ENCODE measurements at regions not wholly inside any gene's neighbourhood (a gene's known extent, or its start where the extent isn't known, plus 50 kb on each side); places are given as distances from the start of the nearest gene placed in this dataset.

DNA sequence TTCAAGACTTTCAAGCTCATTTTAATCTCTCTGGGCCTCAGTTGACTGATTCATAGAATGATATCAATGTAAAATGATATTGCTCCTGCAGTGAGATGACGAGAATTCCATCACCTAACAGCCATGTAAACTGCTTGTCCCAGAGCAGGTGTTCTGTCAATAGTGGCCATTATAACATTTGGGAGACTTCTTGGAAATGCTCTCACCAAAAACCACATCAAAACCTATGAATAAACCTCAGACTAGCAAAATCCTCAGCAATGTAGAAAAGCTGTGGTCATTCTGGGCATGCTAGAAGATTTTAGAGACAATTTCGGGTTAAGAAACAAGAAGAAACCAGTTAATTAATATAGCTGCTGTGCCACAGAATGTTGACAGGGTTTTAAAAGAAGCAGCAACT, 225.4 kb downstream of the FRK start:
- H3K14ac ChIP-seq (ENCODE audit: insufficient read length) = no peak overlapping the region
- no peak overlapping the region for H4K8ac ChIP-seq (ENCODE audit: extremely low read depth, insufficient read depth, low read length)
- no peaks in the 10 kb centered on the region for H3K79me1 ChIP-seq (ENCODE audit: low read depth, low read length)
- H3K79me2 ChIP-seq (ENCODE audit: control insufficient read depth in 1 of 2, insufficient read depth in 2 of 2, low read length in 2 of 2) = no peaks in the 10 kb centered on the region
- no peak overlapping the region for H2BK120ac ChIP-seq (replicated peaks; ENCODE audit: low read depth, low read length)
- no peak overlapping the region for H2BK20ac ChIP-seq (ENCODE audit: low read length)
- H3K4me2 ChIP-seq (ENCODE audit: insufficient read depth in 1 of 2, low read depth in 2 of 2, low read length in 2 of 2) = no peak overlapping the region
- no peak overlapping the region for H3K23ac ChIP-seq (ENCODE audit: insufficient read length)
- H3K27ac ChIP-seq (ENCODE audit: low read depth, low read length) = no peak overlapping the region
- H3K4me3 ChIP-seq (ENCODE audit: extremely low read depth in 1 of 4, insufficient read depth in 2 of 4, low read depth in 3 of 4, low read length in 4 of 4) = no peak overlapping the region
- ChIA-PET POLR2A (ENCODE audit: partially characterized antibody) (interaction anchor here (0.6 kb wide), 1 partner anchor 188 kb away, joined by 4 read pairs; no protein-coding TSS in a partner anchor), CTCF (ENCODE audit: partially characterized antibody) (interaction anchor here (0.8 to 1.2 kb wide), 2 partner anchors 34 to 99 kb away, joined by 3 read pairs; no protein-coding TSS in a partner anchor)
- no peak overlapping the region for H4K5ac ChIP-seq (ENCODE audit: insufficient read length, low read depth, low read length)
- no peak for DNase-seq (ENCODE audit: low read depth in 1 of 2, low spot score in 2 of 2)
- H4K91ac ChIP-seq (replicated peaks; ENCODE audit: insufficient read length, low read length) = no peak overlapping the region
- TF ChIP-seq RBBP5 (IDR thresholded peaks at IDR 0.05; ENCODE audit: borderline replicate concordance, low read depth, low read length) = no peak
- TF ChIP-seq, protein P1, sequence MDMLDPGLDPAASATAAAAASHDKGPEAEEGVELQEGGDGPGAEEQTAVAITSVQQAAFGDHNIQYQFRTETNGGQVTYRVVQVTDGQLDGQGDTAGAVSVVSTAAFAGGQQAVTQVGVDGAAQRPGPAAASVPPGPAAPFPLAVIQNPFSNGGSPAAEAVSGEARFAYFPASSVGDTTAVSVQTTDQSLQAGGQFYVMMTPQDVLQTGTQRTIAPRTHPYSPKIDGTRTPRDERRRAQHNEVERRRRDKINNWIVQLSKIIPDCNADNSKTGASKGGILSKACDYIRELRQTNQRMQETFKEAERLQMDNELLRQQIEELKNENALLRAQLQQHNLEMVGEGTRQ (IDR thresholded peaks at IDR 0.05; ENCODE audit: low read length) = no peak
- no peak for TF ChIP-seq BRCA1 (IDR thresholded peaks at IDR 0.05; ENCODE audit: low read depth, low read length)
- no peak for TF ChIP-seq KDM4A (IDR thresholded peaks at IDR 0.05; ENCODE audit: low read depth, low read length, severe bottlenecking)
- no peak for TF ChIP-seq TEAD4 (IDR thresholded peaks at IDR 0.05; ENCODE audit: low read depth, low read length)
- no peak for TF ChIP-seq PHF8 (conservative IDR thresholded peaks at IDR 0.05; ENCODE audit: low read depth, low read length)
- TF ChIP-seq KDM1A (IDR thresholded peaks at IDR 0.05; ENCODE audit: borderline replicate concordance, low read length) = no peak
- TF ChIP-seq CBX8 (IDR thresholded peaks at IDR 0.05; ENCODE audit: borderline replicate concordance, low read depth, low read length) = no peak
- no peak overlapping the region for H3K9ac ChIP-seq (replicated peaks in 1 of 4; ENCODE audit: extremely low read depth in 1 of 4, low read depth in 3 of 4, low read length in 3 of 4)
- no peak overlapping the region for H2AK5ac ChIP-seq (ENCODE audit: low read depth, low read length)
- H2BK15ac ChIP-seq (ENCODE audit: low read length) = no peak overlapping the region
- no peak overlapping the region for H2BK5ac ChIP-seq (ENCODE audit: low read depth, low read length)
- H3K27me3 ChIP-seq (replicated peaks in 1 of 4; ENCODE audit: control insufficient read depth in 3 of 4, extremely low read depth in 1 of 4, insufficient read depth in 3 of 4, low read length in 3 of 4) = no peaks in the 10 kb centered on the region
- H2AFZ ChIP-seq (ENCODE audit: low read length) = no peak overlapping the region
- no peak for FAIRE-seq
- H3K4ac ChIP-seq (replicated peaks; ENCODE audit: insufficient read length, low read depth, low read length) = no peak overlapping the region
- no peaks in the 10 kb centered on the region for H3K23me2 ChIP-seq (ENCODE audit: low read depth, low read length)
- H3K18ac ChIP-seq (ENCODE audit: extremely low read depth, low read length) = no peak overlapping the region
- H3K4me1 ChIP-seq (replicated peaks in 1 of 4; ENCODE audit: control insufficient read depth in 3 of 4, insufficient read depth in 4 of 4, low read length in 3 of 4) = peaks cover 0 to 2% (median 0%) of the 10 kb centered on the region in 4 experiments; a peak in 1 of 7 replicates
- H3K56ac ChIP-seq (replicated peaks; ENCODE audit: insufficient read length, low read depth, low read length) = no peak overlapping the region
- WGBS, 2 experiments (ENCODE audit: extremely low coverage in 1 of 2, insufficient coverage in 1 of 2, insufficient read length in 1 of 2, insufficient replicate concordance in 2 of 2, low coverage in 1 of 2, low lambda C conversion rate in 2 of 2, missing lambda C conversion rate in 1 of 2) = 75% methylated on average over 2 of the region's 2 CpGs; no CpG with 5 or more reads in 1 of the 2 experiments
- H3K36me3 ChIP-seq (ENCODE audit: control insufficient read depth in 2 of 4, insufficient read depth in 4 of 4, low read length in 3 of 4) = no peaks in the 10 kb centered on the region; a peak in 1 of 8 replicates
- H3K9me3 ChIP-seq (ENCODE audit: insufficient read depth in 2 of 2, low read depth in 1 of 2, low read length in 1 of 2) = peaks cover 3 to 8% of the 10 kb centered on the region in 2 experiments; a peak in 2 of 4 replicates
- no peak overlapping the region for H2BK12ac ChIP-seq (ENCODE audit: low read depth, low read length)
- H4K20me1 ChIP-seq (replicated peaks in 1 of 2; ENCODE audit: control insufficient read depth in 1 of 2, insufficient read depth in 2 of 2, low read length in 2 of 2) = no peaks in the 10 kb centered on the region
